GM12878 (cell line): ENCODE measurements at regions not wholly inside any gene's neighbourhood (a gene's known extent, or its start where the extent isn't known, plus 50 kb on each side); places are given as distances from the start of the nearest gene placed in this dataset.

Experiments used
- CHD2 ChIP-seq: IDR thresholded peaks from 2 replicates; pipeline ENCODE4 v1.6.1; 2011; ENCODE audit warnings: low read depth, low read length, improper control_type of control experiment, borderline replicate concordance
- CTCF ChIP-seq, 3 experiments: IDR thresholded peaks in 2 of 3; conservative IDR thresholded peaks in 1 of 3; 2 replicates each; pipeline ENCODE4 v1.5.1; 2011; ENCODE audit warnings: low read depth in 3 of 3, low read length in 3 of 3, mild to moderate bottlenecking in 3 of 3, control low read depth in 2 of 3, moderate library complexity in 2 of 3, inconsistent platforms in 1 of 3, mixed read lengths in 1 of 3; ENCODE audit not compliant: control insufficient read depth in 2 of 3, insufficient read depth in 1 of 3; ENCODE audit errors: extremely low read depth in 1 of 3
- HCFC1 ChIP-seq: fragments of 150-350 bp; IDR thresholded peaks from 2 replicates; pipeline ENCODE4 v1.6.1; 2014; ENCODE audit warnings: low read length
- POLR2A ChIP-seq: IDR thresholded peaks from 2 replicates; pipeline ENCODE4 v1.6.1; 2011; ENCODE audit warnings: low read depth, mild to moderate bottlenecking, low read length
- POLR2AphosphoS5 ChIP-seq: IDR thresholded peaks from 2 replicates; pipeline ENCODE4 v1.6.1; 2011; ENCODE audit warnings: mild to moderate bottlenecking, low read length, inconsistent platforms
- TAF1 ChIP-seq: IDR thresholded peaks from 2 replicates; pipeline ENCODE4 v1.6.1; 2011; ENCODE audit warnings: mild to moderate bottlenecking, low read depth, low read length, borderline replicate concordance

GRCh38 chr2:62339413-62339812 is 143.5 kb downstream of the B3GNT2 start:
- TF ChIP-seq TAF1 (no peak), CHD2 (no peak), CTCF (IDR thresholded peaks at IDR 0.05 in 2 of 3, conservative IDR thresholded peaks at IDR 0.05 in 1 of 3; ENCODE audit: control insufficient read depth in 2 of 3, extremely low read depth in 1 of 3, insufficient read depth in 1 of 3, low read depth in 3 of 3, low read length in 3 of 3) (peak in 1 of 3 experiments; percentile 2; a peak in 1 of 6 replicates), POLR2A (no peak), POLR2AphosphoS5 (no peak), HCFC1 (no peak)
